SK-N-SH treated with all-trans-retinoic acid at 6 μM for 48 hours (cell line): ENCODE measurements at regions not wholly inside any gene's neighbourhood (a gene's known extent, or its start where the extent isn't known, plus 50 kb on each side); places are given as distances from the start of the nearest gene placed in this dataset.

ENCODE experiments used
- GLIS3 ChIP-seq: fragments of 250-450 bp; sonication (Bioruptor Pico); IDR thresholded peaks from 2 replicates; pipeline ENCODE4 v1.5.0; 2020; ENCODE audit warnings: mild to moderate bottlenecking, moderate library complexity
- ISL1 ChIP-seq: fragments of 250-450 bp; sonication (Bioruptor Pico); IDR thresholded peaks from 2 replicates; pipeline ENCODE4 v2.1.2; 2022; ENCODE audit warnings: mild to moderate bottlenecking, moderate library complexity
- PPARA ChIP-seq: fragments of 250-450 bp; sonication (Bioruptor Pico); IDR thresholded peaks from 2 replicates; pipeline ENCODE4 v1.5.0; 2020; ENCODE audit warnings: mild to moderate bottlenecking, borderline replicate concordance
- SNAI2 ChIP-seq: fragments of 250-450 bp; sonication (Bioruptor Pico); IDR thresholded peaks from 2 replicates; pipeline ENCODE4 v1.5.0; 2020; ENCODE audit warnings: mild to moderate bottlenecking, moderate library complexity
- ZC3H10 ChIP-seq: fragments of 250-450 bp; sonication (Bioruptor Pico); IDR thresholded peaks from 2 replicates; pipeline ENCODE4 v1.5.1; 2021; ENCODE audit warnings: mild to moderate bottlenecking, moderate library complexity
- ZFP3 ChIP-seq: fragments of 250-450 bp; sonication (Bioruptor Pico); IDR thresholded peaks from 2 replicates; pipeline ENCODE4 v1.5.0; 2020; ENCODE audit warnings: mild to moderate bottlenecking, moderate library complexity
- ZFP30 ChIP-seq: fragments of 450-650 bp; formaldehyde crosslinking; IDR thresholded peaks from 2 replicates; pipeline ENCODE4 v1.5.0; 2022; ENCODE audit warnings: mild to moderate bottlenecking, moderate library complexity
- ZNF8 ChIP-seq: fragments of 450-650 bp; formaldehyde crosslinking; IDR thresholded peaks from 2 replicates; pipeline ENCODE4 v1.5.0; 2020; ENCODE audit warnings: mild to moderate bottlenecking, moderate library complexity
- TF ChIP-seq, protein P1 (sequence below): fragments of 250-450 bp; sonication (Bioruptor Pico); IDR thresholded peaks from 2 replicates; pipeline ENCODE4 v1.5.0; 2020; ENCODE audit warnings: mild to moderate bottlenecking, moderate library complexity
- TF ChIP-seq, protein P2 (sequence below): fragments of 250-450 bp; sonication (Bioruptor Pico); IDR thresholded peaks from 2 replicates; pipeline ENCODE4 v1.8.0; 2021; ENCODE audit warnings: low read depth, mild to moderate bottlenecking, moderate library complexity, borderline replicate concordance

DNA sequence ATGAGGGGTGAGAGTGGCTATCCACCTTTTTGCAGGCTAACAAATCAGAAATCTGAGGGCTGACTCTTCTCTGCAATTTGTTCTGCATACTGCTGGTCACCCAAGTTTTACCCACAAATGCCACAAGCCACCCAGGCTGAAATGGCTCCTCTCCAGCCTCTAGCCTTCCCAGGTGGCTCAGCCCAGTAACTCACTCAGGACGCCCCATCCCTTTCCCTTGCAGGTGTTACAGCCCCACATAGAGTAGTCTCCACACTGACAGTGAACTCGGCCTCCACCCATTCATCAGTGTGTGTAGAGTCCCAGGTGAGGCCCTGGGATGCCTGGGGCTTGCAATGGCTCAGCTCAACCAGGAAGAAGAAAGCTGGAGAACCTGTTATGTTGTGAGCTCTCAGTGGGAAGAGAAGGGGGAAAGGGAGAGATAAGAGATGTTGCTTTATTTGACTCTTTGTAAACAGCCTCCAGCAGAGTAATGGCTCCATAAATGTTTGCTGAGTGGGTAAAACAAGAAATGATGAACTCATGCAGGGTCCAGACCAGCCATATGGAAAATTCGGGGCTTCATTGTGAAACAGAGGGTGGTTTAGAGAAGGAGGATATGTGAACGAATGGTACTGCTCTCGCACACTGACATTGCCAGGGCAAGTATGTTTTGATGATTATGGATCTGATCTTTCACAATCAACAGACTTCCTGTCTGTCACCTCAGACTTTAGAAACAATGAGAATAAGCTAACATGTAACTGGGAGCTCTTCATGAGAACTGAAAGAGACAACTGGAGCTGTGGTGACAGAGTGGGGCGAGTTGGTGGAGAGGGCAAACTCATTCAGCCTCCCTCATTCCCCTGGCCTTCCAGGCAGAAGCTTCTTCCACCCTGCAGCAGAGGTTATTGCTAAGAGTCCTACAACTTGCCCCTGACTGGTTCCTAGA, 74.2 kb upstream of the RFC3 start:
- TF ChIP-seq ZFP30 (CRISPR knock-in tag), result no peak
- no peak for TF ChIP-seq PPARA (CRISPR knock-in tag)
- TF ChIP-seq GLIS3 (CRISPR knock-in tag), result no peak
- no peak for TF ChIP-seq ZFP3 (CRISPR knock-in tag)
- TF ChIP-seq, protein P1, sequence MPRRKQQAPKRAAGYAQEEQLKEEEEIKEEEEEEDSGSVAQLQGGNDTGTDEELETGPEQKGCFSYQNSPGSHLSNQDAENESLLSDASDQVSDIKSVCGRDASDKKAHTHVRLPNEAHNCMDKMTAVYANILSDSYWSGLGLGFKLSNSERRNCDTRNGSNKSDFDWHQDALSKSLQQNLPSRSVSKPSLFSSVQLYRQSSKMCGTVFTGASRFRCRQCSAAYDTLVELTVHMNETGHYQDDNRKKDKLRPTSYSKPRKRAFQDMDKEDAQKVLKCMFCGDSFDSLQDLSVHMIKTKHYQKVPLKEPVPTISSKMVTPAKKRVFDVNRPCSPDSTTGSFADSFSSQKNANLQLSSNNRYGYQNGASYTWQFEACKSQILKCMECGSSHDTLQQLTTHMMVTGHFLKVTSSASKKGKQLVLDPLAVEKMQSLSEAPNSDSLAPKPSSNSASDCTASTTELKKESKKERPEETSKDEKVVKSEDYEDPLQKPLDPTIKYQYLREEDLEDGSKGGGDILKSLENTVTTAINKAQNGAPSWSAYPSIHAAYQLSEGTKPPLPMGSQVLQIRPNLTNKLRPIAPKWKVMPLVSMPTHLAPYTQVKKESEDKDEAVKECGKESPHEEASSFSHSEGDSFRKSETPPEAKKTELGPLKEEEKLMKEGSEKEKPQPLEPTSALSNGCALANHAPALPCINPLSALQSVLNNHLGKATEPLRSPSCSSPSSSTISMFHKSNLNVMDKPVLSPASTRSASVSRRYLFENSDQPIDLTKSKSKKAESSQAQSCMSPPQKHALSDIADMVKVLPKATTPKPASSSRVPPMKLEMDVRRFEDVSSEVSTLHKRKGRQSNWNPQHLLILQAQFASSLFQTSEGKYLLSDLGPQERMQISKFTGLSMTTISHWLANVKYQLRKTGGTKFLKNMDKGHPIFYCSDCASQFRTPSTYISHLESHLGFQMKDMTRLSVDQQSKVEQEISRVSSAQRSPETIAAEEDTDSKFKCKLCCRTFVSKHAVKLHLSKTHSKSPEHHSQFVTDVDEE (CRISPR knock-in tag), result no peak
- TF ChIP-seq, protein P2, sequence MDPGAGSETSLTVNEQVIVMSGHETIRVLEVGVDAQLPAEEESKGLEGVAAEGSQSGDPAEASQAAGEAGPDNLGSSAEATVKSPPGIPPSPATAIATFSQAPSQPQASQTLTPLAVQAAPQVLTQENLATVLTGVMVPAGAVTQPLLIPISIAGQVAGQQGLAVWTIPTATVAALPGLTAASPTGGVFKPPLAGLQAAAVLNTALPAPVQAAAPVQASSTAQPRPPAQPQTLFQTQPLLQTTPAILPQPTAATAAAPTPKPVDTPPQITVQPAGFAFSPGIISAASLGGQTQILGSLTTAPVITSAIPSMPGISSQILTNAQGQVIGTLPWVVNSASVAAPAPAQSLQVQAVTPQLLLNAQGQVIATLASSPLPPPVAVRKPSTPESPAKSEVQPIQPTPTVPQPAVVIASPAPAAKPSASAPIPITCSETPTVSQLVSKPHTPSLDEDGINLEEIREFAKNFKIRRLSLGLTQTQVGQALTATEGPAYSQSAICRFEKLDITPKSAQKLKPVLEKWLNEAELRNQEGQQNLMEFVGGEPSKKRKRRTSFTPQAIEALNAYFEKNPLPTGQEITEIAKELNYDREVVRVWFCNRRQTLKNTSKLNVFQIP (CRISPR knock-in tag), result no peak
- TF ChIP-seq ISL1, result no peak
- no peak for TF ChIP-seq SNAI2
- no peak for TF ChIP-seq ZNF8 (CRISPR knock-in tag)
- TF ChIP-seq ZC3H10 (CRISPR knock-in tag), result no peak
